A673 (cell line): ENCODE measurements at regions not wholly inside any gene's neighbourhood (a gene's known extent, or its start where the extent isn't known, plus 50 kb on each side); places are given as distances from the start of the nearest gene placed in this dataset.

Experiments
- CTCF ChIP-seq: fragments of 300-800, 200-600 bp; sonication (generic); conservative IDR thresholded peaks from 2 replicates; pipeline ENCODE4 v1.5.1; 2017; ENCODE audit warnings: low read depth, mild to moderate bottlenecking, antibody characterized with exemption, low read length, moderate library complexity, mixed read lengths
- EZH2 ChIP-seq: fragments of 200-600 bp; sonication (generic); IDR thresholded peaks from 2 replicates; pipeline ENCODE4 v1.6.1; 2017; ENCODE audit warnings: borderline replicate concordance, low read depth, mild to moderate bottlenecking, mixed read lengths, antibody characterized with exemption, low read length; ENCODE audit not compliant: poor library complexity, severe bottlenecking

GRCh38 chr11:87616511-87616910, 558.7 kb downstream of the RAB38 start:
- TF ChIP-seq CTCF (no peak), EZH2 (no peak)
